K562 (cell line): ENCODE measurements at regions not wholly inside any gene's neighbourhood (a gene's known extent, or its start where the extent isn't known, plus 50 kb on each side); places are given as distances from the start of the nearest gene placed in this dataset.

Experiments used
- ATAC-seq: fragments of 200-7000 bp; cut with Tn5 transposase; 3 replicates; pipeline ENCODE4 v1.9.1; 2020; ENCODE audit warnings: moderate library complexity
- BruUV-seq: library from RNA; stranded (reverse); fragments of 400-500 nt; replicated peaks from 2 replicates; lab custom pipeline; 2021; lab: Mats Ljungman, UMichigan
- CTCF ChIA-PET: fragments of 300-600 bp; formaldehyde crosslinking; extraction: SDS; loops from one replicate; lab custom pipeline; 2021; ENCODE audit warnings: low intra/inter-chr PET ratio; lab: Yijun Ruan, JAX
- POLR2A ChIA-PET: fragments of 300-600, 350-650 bp; sonication (Branson Sonifier 250); formaldehyde crosslinking; extraction: SDS; loops from one replicate; lab custom pipeline; 2021; ENCODE audit warnings: antibody characterized with exemption, inconsistent platforms; lab: Yijun Ruan, JAX
- DNase-seq, 4 experiments: peaks; one replicate each; pipeline versions ENCODE4 v3.0.0 to v3.0.0-alpha.2; 2011 to 2018; ENCODE audit warnings: low spot score in 3 of 4, mixed read lengths in 3 of 4; ENCODE audit errors: extremely low read depth in 1 of 4
- FAIRE-seq: peaks from 2 replicates; lab custom pipeline; 2011; peaks lifted over from hg19 to GRCh38; lab: Jason Lieb, UNC
- H2AFZ ChIP-seq: 2 replicates; pipeline ENCODE4 v1.6.0; 2011; ENCODE audit warnings: low read depth, low read length, control low read depth, inconsistent platforms
- H3K27ac ChIP-seq: fragments of 200-600 bp; 3 replicates; pipeline ENCODE4 v1.8.0; 2011; ENCODE audit warnings: low read depth, mild to moderate bottlenecking, control low read depth, inconsistent platforms, low read length, moderate library complexity, mixed read lengths; ENCODE audit errors: extremely low read depth
- H3K27me3 ChIP-seq, 2 experiments: fragments of 300-600 bp in 1 of 2; 2 replicates in 1 of 2; 3 replicates in 1 of 2; pipeline versions ENCODE4 v1.6.0 to v1.8.0; 2011; ENCODE audit warnings: inconsistent platforms in 2 of 2, low read length in 2 of 2, mild to moderate bottlenecking in 1 of 2, mixed read lengths in 1 of 2, moderate library complexity in 1 of 2; ENCODE audit not compliant: control insufficient read depth in 2 of 2, insufficient read depth in 2 of 2
- H3K36me3 ChIP-seq: fragments of 300-600 bp; 3 replicates; pipeline ENCODE4 v1.8.0; 2011; ENCODE audit warnings: mild to moderate bottlenecking, low read length, inconsistent platforms; ENCODE audit not compliant: control insufficient read depth, insufficient read depth
- H3K4me1 ChIP-seq, 2 experiments: fragments of 200-600 bp in 1 of 2; replicated peaks in 1 of 2; 2 replicates in 1 of 2; 3 replicates in 1 of 2; pipeline versions ENCODE4 v1.5.1 to v1.8.0; 2011; ENCODE audit warnings: inconsistent platforms in 2 of 2, low read length in 2 of 2, mild to moderate bottlenecking in 1 of 2, mixed read lengths in 1 of 2, moderate library complexity in 1 of 2; ENCODE audit not compliant: control insufficient read depth in 2 of 2, insufficient read depth in 2 of 2
- H3K4me2 ChIP-seq: 2 replicates; pipeline ENCODE4 v1.6.1; 2011; ENCODE audit warnings: low read length, control low read depth, inconsistent platforms, mixed read lengths; ENCODE audit not compliant: insufficient read depth
- H3K4me3 ChIP-seq: fragments of 200-600 bp; sonication (generic), shearing (Covaris generic); 2 replicates; pipeline ENCODE4 v1.5.1; 2016; ENCODE audit warnings: control low read depth, inconsistent platforms
- H3K79me2 ChIP-seq: fragments of 200-600 bp; 3 replicates; pipeline ENCODE4 v1.8.0; 2011; ENCODE audit warnings: low read length, inconsistent platforms; ENCODE audit not compliant: control insufficient read depth, insufficient read depth
- H3K9ac ChIP-seq, 2 experiments: 2 replicates each; pipeline versions ENCODE4 v1.6.0 to v1.6.1; 2011; ENCODE audit warnings: low read depth in 2 of 2, low read length in 2 of 2, control low read depth in 1 of 2, inconsistent platforms in 1 of 2, mild to moderate bottlenecking in 1 of 2, mixed read lengths in 1 of 2; ENCODE audit not compliant: insufficient read depth in 1 of 2
- H3K9me1 ChIP-seq: one replicate; pipeline ENCODE4 v1.6.0; 2011; ENCODE audit warnings: inconsistent platforms, mild to moderate bottlenecking, low read length, moderate library complexity; ENCODE audit not compliant: control insufficient read depth, insufficient read depth
- H3K9me3 ChIP-seq: replicated peaks from 2 replicates; pipeline ENCODE4 v1.5.1; 2011; ENCODE audit warnings: low read depth, low read length, inconsistent platforms; ENCODE audit not compliant: control insufficient read depth, insufficient read depth
- H4K20me1 ChIP-seq: replicated peaks from 2 replicates; pipeline ENCODE4 v1.6.1; 2011; ENCODE audit warnings: low read length, inconsistent platforms, mixed read lengths; ENCODE audit not compliant: control insufficient read depth, insufficient read depth
- CUX1 ChIP-seq: fragments of 200-800 bp; sonication (Bioruptor generic); IDR thresholded peaks from 2 replicates; pipeline ENCODE4 v1.6.1; 2016; ENCODE audit warnings: missing genetic modification characterization, missing compliant biosample characterization
- ETV1 ChIP-seq: fragments of 450-650 bp; conservative IDR thresholded peaks from 2 replicates; pipeline ENCODE4 v1.6.1; 2016; ENCODE audit warnings: missing genetic modification characterization, control low read depth, low read depth, missing compliant biosample characterization
- ILK ChIP-seq: fragments of 450-650 bp; IDR thresholded peaks from 2 replicates; pipeline ENCODE4 v1.6.1; 2016; ENCODE audit warnings: missing genetic modification characterization, low read depth, mild to moderate bottlenecking, missing compliant biosample characterization, moderate library complexity, borderline replicate concordance
- MTA2 ChIP-seq: fragments of 450-650 bp; IDR thresholded peaks from 2 replicates; pipeline ENCODE4 v1.6.1; 2016; ENCODE audit warnings: low read depth
- NCOR1 ChIP-seq: fragments of 450-650 bp; IDR thresholded peaks from 2 replicates; pipeline ENCODE4 v1.6.1; 2016; ENCODE audit warnings: mild to moderate bottlenecking, moderate library complexity
- PRPF4 ChIP-seq: fragments of 200-400 bp; formaldehyde crosslinking; IDR thresholded peaks from one replicate; pipeline ENCODE4 v1.6.1; 2017; ENCODE audit warnings: low read length, low read depth, mild to moderate bottlenecking; ENCODE audit not compliant: insufficient read depth, poor library complexity, severe bottlenecking
- SMAD2 ChIP-seq: fragments of 150-350 bp; IDR thresholded peaks from 2 replicates; pipeline ENCODE4 v1.6.1; 2014; ENCODE audit warnings: low read depth, mild to moderate bottlenecking, low read length
- U2AF2 ChIP-seq: fragments of 200-400 bp; formaldehyde crosslinking; optimal IDR thresholded peaks from 2 replicates; pipeline ENCODE3; 2017; ENCODE audit warnings: low read depth, mild to moderate bottlenecking, low read length
- ZKSCAN1 ChIP-seq: fragments of 150-350 bp; IDR thresholded peaks from 2 replicates; pipeline ENCODE4 v1.6.1; 2016; ENCODE audit warnings: low read depth, low read length
- ZKSCAN3 ChIP-seq: fragments of 250-450 bp; sonication (Bioruptor Pico); IDR thresholded peaks from 2 replicates; pipeline ENCODE4 v1.4.0; 2020
- ZNF354B ChIP-seq: fragments of 250-450 bp; sonication (Bioruptor Pico); IDR thresholded peaks from 2 replicates; pipeline ENCODE4 v1.4.0; 2020
- WGBS: fragments of 100-300 bp; shearing (Covaris generic); methylation state at CpG from one replicate; pipeline ENCODE4 v1.1.6; 2016; ENCODE audit warnings: low coverage, mixed read lengths; ENCODE audit not compliant: insufficient coverage; ENCODE audit errors: missing lambda C conversion rate; 5-methylcytosine and 5-hydroxymethylcytosine counted together
- in situ Hi-C: fragments of 300-500 bp; cut with MboI; formaldehyde crosslinking; loops from 4 replicates; pipeline ENCODE4 v1.15.0; 2018; ENCODE audit warnings: inconsistent platforms, mixed read lengths
- intact Hi-C: fragments of 100-400 bp; cut with micrococcal nuclease; formaldehyde crosslinking; loops from 2 replicates; pipeline ENCODE4 v1.14.2; 2022
- TF ChIP-seq, protein P1 (sequence below): IDR thresholded peaks from 2 replicates; pipeline ENCODE4 v1.6.1; 2016; ENCODE audit warnings: missing genetic modification characterization, missing compliant biosample characterization
- TF ChIP-seq, protein P2 (sequence below): fragments of 250-450 bp; sonication (Bioruptor Pico); IDR thresholded peaks from 2 replicates; pipeline ENCODE4 v1.4.0; 2020; ENCODE audit warnings: mild to moderate bottlenecking, moderate library complexity

- no peak for FAIRE-seq
Observed at GRCh38 chrX:99653352-99653751, 756.7 kb downstream of the PCDH19 start.

More at GRCh38 chrX:99653352-99653751, 756.7 kb downstream of the PCDH19 start:
- TF ChIP-seq PRPF4 (no peak), NCOR1 (no peak), MTA2 (no peak), U2AF2 (no peak), ZKSCAN3 (CRISPR knock-in tag) (no peak), ZKSCAN1 (no peak), ZNF354B (CRISPR knock-in tag) (no peak), ETV1 (no peak), SMAD2 (no peak), CUX1 (CRISPR knock-in tag) (no peak), ILK (tag) (no peak)
- TF ChIP-seq, protein P1, sequence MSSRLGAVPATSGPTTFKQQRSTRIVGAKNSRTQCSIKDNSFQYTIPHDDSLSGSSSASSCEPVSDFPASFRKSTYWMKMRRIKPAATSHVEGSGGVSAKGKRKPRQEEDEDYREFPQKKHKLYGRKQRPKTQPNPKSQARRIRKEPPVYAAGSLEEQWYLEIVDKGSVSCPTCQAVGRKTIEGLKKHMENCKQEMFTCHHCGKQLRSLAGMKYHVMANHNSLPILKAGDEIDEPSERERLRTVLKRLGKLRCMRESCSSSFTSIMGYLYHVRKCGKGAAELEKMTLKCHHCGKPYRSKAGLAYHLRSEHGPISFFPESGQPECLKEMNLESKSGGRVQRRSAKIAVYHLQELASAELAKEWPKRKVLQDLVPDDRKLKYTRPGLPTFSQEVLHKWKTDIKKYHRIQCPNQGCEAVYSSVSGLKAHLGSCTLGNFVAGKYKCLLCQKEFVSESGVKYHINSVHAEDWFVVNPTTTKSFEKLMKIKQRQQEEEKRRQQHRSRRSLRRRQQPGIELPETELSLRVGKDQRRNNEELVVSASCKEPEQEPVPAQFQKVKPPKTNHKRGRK = no peak
- TF ChIP-seq, protein P2, sequence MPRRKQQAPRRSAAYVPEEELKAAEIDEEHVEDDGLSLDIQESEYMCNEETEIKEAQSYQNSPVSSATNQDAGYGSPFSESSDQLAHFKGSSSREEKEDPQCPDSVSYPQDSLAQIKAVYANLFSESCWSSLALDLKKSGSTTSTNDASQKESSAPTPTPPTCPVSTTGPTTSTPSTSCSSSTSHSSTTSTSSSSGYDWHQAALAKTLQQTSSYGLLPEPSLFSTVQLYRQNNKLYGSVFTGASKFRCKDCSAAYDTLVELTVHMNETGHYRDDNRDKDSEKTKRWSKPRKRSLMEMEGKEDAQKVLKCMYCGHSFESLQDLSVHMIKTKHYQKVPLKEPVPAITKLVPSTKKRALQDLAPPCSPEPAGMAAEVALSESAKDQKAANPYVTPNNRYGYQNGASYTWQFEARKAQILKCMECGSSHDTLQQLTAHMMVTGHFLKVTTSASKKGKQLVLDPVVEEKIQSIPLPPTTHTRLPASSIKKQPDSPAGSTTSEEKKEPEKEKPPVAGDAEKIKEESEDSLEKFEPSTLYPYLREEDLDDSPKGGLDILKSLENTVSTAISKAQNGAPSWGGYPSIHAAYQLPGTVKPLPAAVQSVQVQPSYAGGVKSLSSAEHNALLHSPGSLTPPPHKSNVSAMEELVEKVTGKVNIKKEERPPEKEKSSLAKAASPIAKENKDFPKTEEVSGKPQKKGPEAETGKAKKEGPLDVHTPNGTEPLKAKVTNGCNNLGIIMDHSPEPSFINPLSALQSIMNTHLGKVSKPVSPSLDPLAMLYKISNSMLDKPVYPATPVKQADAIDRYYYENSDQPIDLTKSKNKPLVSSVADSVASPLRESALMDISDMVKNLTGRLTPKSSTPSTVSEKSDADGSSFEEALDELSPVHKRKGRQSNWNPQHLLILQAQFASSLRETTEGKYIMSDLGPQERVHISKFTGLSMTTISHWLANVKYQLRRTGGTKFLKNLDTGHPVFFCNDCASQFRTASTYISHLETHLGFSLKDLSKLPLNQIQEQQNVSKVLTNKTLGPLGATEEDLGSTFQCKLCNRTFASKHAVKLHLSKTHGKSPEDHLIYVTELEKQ (CRISPR knock-in tag) = no peak
- TF ChIP-seq, all 486 proteins: peak for 0
- ChIA-PET POLR2A (no interaction called here), CTCF (no interaction called here)
- Histone ChIP-seq H3K36me3 (no peaks in the 10 kb centered on the region), H3K9me1 (no peaks in the 10 kb centered on the region), H3K79me2 (no peaks in the 10 kb centered on the region), H3K27me3 (no peaks in the 10 kb centered on the region), H3K4me2 (no peak overlapping the region), H3K4me3 (no peak overlapping the region), H3K9ac (no peak overlapping the region), H4K20me1 (no peaks in the 10 kb centered on the region), H3K9me3 (no peaks in the 10 kb centered on the region), H3K27ac (no peak overlapping the region), H3K4me1 (no peaks in the 10 kb centered on the region), H2AFZ (no peak overlapping the region)
- intact Hi-C loops = no loop called here
- WGBS = no CpG with 5 or more reads among the region's 1 CpG
- in situ Hi-C loops = no loop called here
- BruUV-seq = no TSS peak
- no peak for DNase-seq
- ATAC-seq = no peak
